Progenitor cell of endocrine pancreas (in vitro differentiated cells): ENCODE measurements at regions not wholly inside any gene's neighbourhood (a gene's known extent, or its start where the extent isn't known, plus 50 kb on each side); places are given as distances from the start of the nearest gene placed in this dataset.

Source experiments
- DNase-seq: peaks from one replicate; pipeline ENCODE4 v3.0.0; 2021; ENCODE audit warnings: low spot score; ENCODE audit not compliant: unreplicated experiment
- H3K27ac Mint-ChIP-seq: 2 replicates; pipeline ENCODE4 v1.8.0; 2021; ENCODE audit warnings: mild to moderate bottlenecking, moderate library complexity, mixed read lengths
- H3K27me3 Mint-ChIP-seq: 2 replicates; pipeline ENCODE4 v1.8.0; 2021; ENCODE audit warnings: mixed read lengths
- H3K36me3 Mint-ChIP-seq: 2 replicates; pipeline ENCODE4 v1.8.0; 2022; ENCODE audit warnings: mixed read lengths; ENCODE audit not compliant: insufficient read depth
- H3K4me1 Mint-ChIP-seq: 2 replicates; pipeline ENCODE4 v1.8.0; 2021; ENCODE audit warnings: low read depth, mixed read lengths
- H3K4me3 Mint-ChIP-seq: 2 replicates; pipeline ENCODE4 v1.8.0; 2021; ENCODE audit warnings: low read depth, mild to moderate bottlenecking, moderate library complexity, mixed read lengths
- H3K9me3 Mint-ChIP-seq: 2 replicates; pipeline ENCODE4 v1.8.0; 2021; ENCODE audit warnings: low read depth, mixed read lengths
- CTCF ChIP-seq: fragments of 200-600 bp; sonication (generic); IDR thresholded peaks from one replicate; pipeline ENCODE4 v1.5.0; 2021; ENCODE audit warnings: antibody characterized with exemption, mild to moderate bottlenecking; ENCODE audit not compliant: unreplicated experiment

- H3K4me3 Mint-ChIP-seq: no peak overlapping the region
Observed at GRCh38 chr6:113529196-113529595, 327.9 kb upstream of the MARCKS start.

DNA sequence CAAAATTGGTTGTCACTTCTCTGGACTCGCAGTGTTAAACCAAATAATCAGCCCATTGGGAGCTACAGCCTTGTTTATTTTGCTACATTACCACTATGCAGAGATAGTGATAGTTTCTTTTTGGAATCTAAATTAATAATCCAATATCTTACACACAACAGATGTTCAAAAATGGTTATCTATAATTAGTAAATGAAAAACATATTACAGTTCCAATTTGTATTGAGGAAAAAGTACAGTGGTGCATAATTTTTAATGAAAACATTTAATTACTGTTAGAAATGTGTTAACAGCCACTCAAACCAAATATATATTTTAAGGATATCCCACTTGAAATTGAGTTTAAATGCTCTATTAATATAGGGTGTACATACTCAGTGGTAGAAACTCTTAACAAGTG, 327.3 kb upstream of the MARCKS start:
- Mint-ChIP-seq H3K4me1 (peaks cover 7% of the 10 kb centered on the region), H3K36me3 (no peaks in the 10 kb centered on the region), H3K9me3 (no peaks in the 10 kb centered on the region), H3K4me3 (no peak overlapping the region), H3K27ac (no peak overlapping the region), H3K27me3 (peaks cover 4% of the 10 kb centered on the region)
- no peak for DNase-seq
- TF ChIP-seq CTCF: no peak

More at GRCh38 chr6:113529196-113529595, 327.9 kb upstream of the MARCKS start:
- TF ChIP-seq CTCF: no peak
- peaks cover 9% of the 10 kb centered on the region for H3K4me1 Mint-ChIP-seq
- no peak overlapping the region for H3K27ac Mint-ChIP-seq
- no peak for DNase-seq
- peaks cover 4% of the 10 kb centered on the region for H3K27me3 Mint-ChIP-seq
- no peaks in the 10 kb centered on the region for H3K36me3 Mint-ChIP-seq
- H3K9me3 Mint-ChIP-seq: no peaks in the 10 kb centered on the region

DNA sequence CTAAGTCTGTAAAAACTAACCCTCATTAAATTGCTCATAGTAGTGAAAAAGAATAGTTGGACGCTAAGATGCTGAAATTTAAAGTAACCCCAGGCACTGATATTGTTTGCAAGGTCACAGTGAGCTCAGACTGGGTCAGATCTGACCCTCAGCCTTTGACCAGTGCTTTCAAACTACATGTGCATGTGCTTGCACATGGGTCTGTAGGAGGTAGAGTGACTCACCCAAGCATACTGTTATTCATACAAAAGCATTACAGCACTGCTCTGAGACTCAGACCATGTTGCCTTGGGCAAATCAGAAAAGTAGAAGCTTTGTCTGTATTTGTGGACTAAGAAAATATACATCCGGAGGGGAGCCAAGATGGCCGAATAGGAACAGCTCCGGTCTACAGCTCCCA, 326.4 kb upstream of the MARCKS start:
- no peak overlapping the region for H3K27ac Mint-ChIP-seq
- no peak for DNase-seq
- no peaks in the 10 kb centered on the region for H3K36me3 Mint-ChIP-seq
- no peaks in the 10 kb centered on the region for H3K9me3 Mint-ChIP-seq
- no peak overlapping the region for H3K4me3 Mint-ChIP-seq
- TF ChIP-seq CTCF: no peak
- peaks cover 4% of the 10 kb centered on the region for H3K27me3 Mint-ChIP-seq
- peaks cover 3% of the 10 kb centered on the region for H3K4me1 Mint-ChIP-seq

DNA sequence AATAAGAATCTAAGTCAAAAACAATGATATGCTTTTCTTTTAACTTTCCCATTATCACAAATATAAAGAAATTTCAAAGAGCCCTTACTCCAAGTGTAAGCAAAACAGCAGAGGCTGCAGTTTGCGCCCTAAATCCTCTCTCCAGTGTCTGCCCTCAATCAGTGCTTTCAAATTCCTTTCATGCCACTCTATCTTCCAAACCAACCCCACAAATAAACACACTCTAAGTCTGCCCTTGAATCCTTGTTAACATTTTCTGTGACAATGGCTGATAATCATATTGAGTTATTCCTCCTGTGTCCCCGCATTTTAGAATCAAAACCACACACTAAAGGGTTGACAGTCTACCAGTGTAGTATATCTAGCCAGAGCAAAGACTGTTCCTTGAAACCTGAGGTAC, 317.9 kb upstream of the MARCKS start:
- no peak overlapping the region for H3K27ac Mint-ChIP-seq
- H3K9me3 Mint-ChIP-seq: no peaks in the 10 kb centered on the region
- no peaks in the 10 kb centered on the region for H3K27me3 Mint-ChIP-seq
- no peaks in the 10 kb centered on the region for H3K36me3 Mint-ChIP-seq
- no peak for TF ChIP-seq CTCF
- peaks cover 7% of the 10 kb centered on the region for H3K4me1 Mint-ChIP-seq
- no peak overlapping the region for H3K4me3 Mint-ChIP-seq
- DNase-seq: no peak

GRCh38 chr6:113539623-113540022, 317.5 kb upstream of the MARCKS start:
- no peak overlapping the region for H3K27ac Mint-ChIP-seq
- H3K36me3 Mint-ChIP-seq: no peaks in the 10 kb centered on the region
- no peaks in the 10 kb centered on the region for H3K9me3 Mint-ChIP-seq
- no peak for DNase-seq
- H3K4me3 Mint-ChIP-seq: no peak overlapping the region
- TF ChIP-seq CTCF: no peak
- H3K4me1 Mint-ChIP-seq: peaks cover 7% of the 10 kb centered on the region
- no peaks in the 10 kb centered on the region for H3K27me3 Mint-ChIP-seq

- TF ChIP-seq CTCF: no peak
- H3K4me1 Mint-ChIP-seq: peaks cover 7% of the 10 kb centered on the region
- DNase-seq: no peak
- H3K9me3 Mint-ChIP-seq: no peaks in the 10 kb centered on the region
- no peak overlapping the region for H3K27ac Mint-ChIP-seq
- H3K36me3 Mint-ChIP-seq: no peaks in the 10 kb centered on the region
- no peaks in the 10 kb centered on the region for H3K27me3 Mint-ChIP-seq
- H3K4me3 Mint-ChIP-seq: no peak overlapping the region
Observed at GRCh38 chr6:113540466-113540865, 316.7 kb upstream of the MARCKS start.
